DOHH2 (cell line): ENCODE measurements at regions not wholly inside any gene's neighbourhood (a gene's known extent, or its start where the extent isn't known, plus 50 kb on each side); places are given as distances from the start of the nearest gene placed in this dataset.

Experiments
- CTCF ChIP-seq: fragments of 200-600 bp; sonication (generic); IDR thresholded peaks from one replicate; pipeline ENCODE4 v1.5.1; 2014; ENCODE audit warnings: antibody characterized with exemption, mild to moderate bottlenecking, low read depth, low read length; ENCODE audit not compliant: poor library complexity, severe bottlenecking
- EZH2phosphoT487 ChIP-seq: fragments of 200-600 bp; sonication (generic); IDR thresholded peaks from 2 replicates; pipeline ENCODE4 v1.6.1; 2017; ENCODE audit warnings: borderline replicate concordance, mild to moderate bottlenecking, antibody characterized with exemption, low read length, moderate library complexity, mixed read lengths

GRCh38 chr5:145445027-145445426, 390.1 kb downstream of the PRELID2 start:
- TF ChIP-seq CTCF (no peak), EZH2phosphoT487 (no peak)
